Lower lobe of right lung (tissue), 2 donors: ENCODE measurements at regions not wholly inside any gene's neighbourhood (a gene's known extent, or its start where the extent isn't known, plus 50 kb on each side); places are given as distances from the start of the nearest gene placed in this dataset.

Experiments
- ATAC-seq, 2 donors: fragments of 200-7000 bp; cut with Tn5 transposase; one replicate each; pipeline ENCODE4 v1.9.1; 2020 to 2022; ENCODE audit warnings: mild to moderate bottlenecking in 2 of 2, moderate library complexity in 2 of 2
- DNase-seq: peaks from one replicate; pipeline ENCODE4 v3.0.0-alpha.2; 2020
- H3K27ac ChIP-seq: fragments of 200-600 bp; one replicate; pipeline ENCODE4 v1.8.0; 2022
- H3K27me3 ChIP-seq: fragments of 200-600 bp; one replicate; pipeline ENCODE4 v1.8.0; 2022; ENCODE audit warnings: low read depth
- H3K36me3 ChIP-seq: fragments of 200-600 bp; one replicate; pipeline ENCODE4 v1.8.0; 2022; ENCODE audit warnings: mild to moderate bottlenecking
- H3K4me1 ChIP-seq: fragments of 200-600 bp; one replicate; pipeline ENCODE4 v1.8.0; 2022
- H3K4me3 ChIP-seq: fragments of 200-600 bp; one replicate; pipeline ENCODE4 v1.8.0; 2022; ENCODE audit warnings: mild to moderate bottlenecking
- H3K9me3 ChIP-seq: fragments of 200-600 bp; one replicate; pipeline ENCODE4 v1.8.0; 2022
- intact Hi-C: fragments of 100-400 bp; cut with DNase I; formaldehyde crosslinking; loops from one replicate; pipeline ENCODE4 v1.11.0; 2022
- TF ChIP-seq, protein P1 (sequence below): fragments of 200-600 bp; IDR thresholded peaks from one replicate; pipeline ENCODE4 v1.8.0; 2022; ENCODE audit warnings: antibody characterized with exemption, mild to moderate bottlenecking
- donor health status: DM: no; HTN: yes; CAD: no; lungs with severe emphysema.

- intact Hi-C loops = no loop called here
- no peaks in the 10 kb centered on the region for H3K9me3 ChIP-seq
- ATAC-seq (peak in 1 of 2 donors; percentile 26), DNase-seq (no peak)
- no peak overlapping the region for H3K4me3 ChIP-seq
- H3K27ac ChIP-seq = no peak overlapping the region
- H3K4me1 ChIP-seq = no peaks in the 10 kb centered on the region
- H3K27me3 ChIP-seq = no peaks in the 10 kb centered on the region
- TF ChIP-seq, protein P1, sequence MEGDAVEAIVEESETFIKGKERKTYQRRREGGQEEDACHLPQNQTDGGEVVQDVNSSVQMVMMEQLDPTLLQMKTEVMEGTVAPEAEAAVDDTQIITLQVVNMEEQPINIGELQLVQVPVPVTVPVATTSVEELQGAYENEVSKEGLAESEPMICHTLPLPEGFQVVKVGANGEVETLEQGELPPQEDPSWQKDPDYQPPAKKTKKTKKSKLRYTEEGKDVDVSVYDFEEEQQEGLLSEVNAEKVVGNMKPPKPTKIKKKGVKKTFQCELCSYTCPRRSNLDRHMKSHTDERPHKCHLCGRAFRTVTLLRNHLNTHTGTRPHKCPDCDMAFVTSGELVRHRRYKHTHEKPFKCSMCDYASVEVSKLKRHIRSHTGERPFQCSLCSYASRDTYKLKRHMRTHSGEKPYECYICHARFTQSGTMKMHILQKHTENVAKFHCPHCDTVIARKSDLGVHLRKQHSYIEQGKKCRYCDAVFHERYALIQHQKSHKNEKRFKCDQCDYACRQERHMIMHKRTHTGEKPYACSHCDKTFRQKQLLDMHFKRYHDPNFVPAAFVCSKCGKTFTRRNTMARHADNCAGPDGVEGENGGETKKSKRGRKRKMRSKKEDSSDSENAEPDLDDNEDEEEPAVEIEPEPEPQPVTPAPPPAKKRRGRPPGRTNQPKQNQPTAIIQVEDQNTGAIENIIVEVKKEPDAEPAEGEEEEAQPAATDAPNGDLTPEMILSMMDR = no peak
- no peaks in the 10 kb centered on the region for H3K36me3 ChIP-seq
Observed at GRCh38 chr11:92890846-92891245, 78.6 kb upstream of the MTNR1B start.

GRCh38 chr11:92892802-92893684 lies 76.4 kb upstream of the MTNR1B start:
- no peak overlapping the region for H3K27ac ChIP-seq
- TF ChIP-seq, protein P1 = no peak
- no peak for DNase-seq
- no peaks in the 10 kb centered on the region for H3K9me3 ChIP-seq
- ATAC-seq = no peak
- intact Hi-C loops = no loop called here
- no peaks in the 10 kb centered on the region for H3K27me3 ChIP-seq
- H3K4me1 ChIP-seq = no peaks in the 10 kb centered on the region
- H3K4me3 ChIP-seq = no peak overlapping the region
- no peaks in the 10 kb centered on the region for H3K36me3 ChIP-seq

- DNase-seq (no peak), ATAC-seq (no peak)
- no peaks in the 10 kb centered on the region for H3K4me1 ChIP-seq
- no peaks in the 10 kb centered on the region for H3K36me3 ChIP-seq
- no peak overlapping the region for H3K27ac ChIP-seq
- no peaks in the 10 kb centered on the region for H3K9me3 ChIP-seq
- TF ChIP-seq, protein P1 = no peak
- intact Hi-C loops = no loop called here
- peaks cover 2% of the 10 kb centered on the region for H3K27me3 ChIP-seq
- no peak overlapping the region for H3K4me3 ChIP-seq
Observed at GRCh38 chr11:92894197-92894596, 75.3 kb upstream of the MTNR1B start.

GRCh38 chr11:92897487-92897886 lies 72.0 kb upstream of the MTNR1B start:
- Histone ChIP-seq H3K27me3 (peaks cover 5% of the 10 kb centered on the region), H3K4me3 (no peak overlapping the region), H3K36me3 (no peaks in the 10 kb centered on the region), H3K4me1 (no peaks in the 10 kb centered on the region), H3K27ac (no peak overlapping the region), H3K9me3 (no peaks in the 10 kb centered on the region)
- no peak for ATAC-seq
- DNase-seq = no peak
- TF ChIP-seq, protein P1 = no peak
- intact Hi-C loops = no loop called here

- Histone ChIP-seq H3K4me3 (no peak overlapping the region), H3K9me3 (no peaks in the 10 kb centered on the region), H3K27ac (no peak overlapping the region), H3K27me3 (peaks cover 5% of the 10 kb centered on the region), H3K4me1 (no peaks in the 10 kb centered on the region), H3K36me3 (no peaks in the 10 kb centered on the region)
- ATAC-seq (no peak), DNase-seq (no peak)
- intact Hi-C loops = no loop called here
- TF ChIP-seq, protein P1 = no peak
Observed at GRCh38 chr11:92902417-92902816, 67.0 kb upstream of the MTNR1B start.
